ENCODE measurements at regions not wholly inside any gene's neighbourhood (a gene's known extent, or its start where the extent isn't known, plus 50 kb on each side); places are given as distances from the start of the nearest gene placed in this dataset.

GRCh38 chr2:128435576-128436478 lies 117.2 kb upstream of the HS6ST1 start:
- TF ChIP-seq, protein P1, sequence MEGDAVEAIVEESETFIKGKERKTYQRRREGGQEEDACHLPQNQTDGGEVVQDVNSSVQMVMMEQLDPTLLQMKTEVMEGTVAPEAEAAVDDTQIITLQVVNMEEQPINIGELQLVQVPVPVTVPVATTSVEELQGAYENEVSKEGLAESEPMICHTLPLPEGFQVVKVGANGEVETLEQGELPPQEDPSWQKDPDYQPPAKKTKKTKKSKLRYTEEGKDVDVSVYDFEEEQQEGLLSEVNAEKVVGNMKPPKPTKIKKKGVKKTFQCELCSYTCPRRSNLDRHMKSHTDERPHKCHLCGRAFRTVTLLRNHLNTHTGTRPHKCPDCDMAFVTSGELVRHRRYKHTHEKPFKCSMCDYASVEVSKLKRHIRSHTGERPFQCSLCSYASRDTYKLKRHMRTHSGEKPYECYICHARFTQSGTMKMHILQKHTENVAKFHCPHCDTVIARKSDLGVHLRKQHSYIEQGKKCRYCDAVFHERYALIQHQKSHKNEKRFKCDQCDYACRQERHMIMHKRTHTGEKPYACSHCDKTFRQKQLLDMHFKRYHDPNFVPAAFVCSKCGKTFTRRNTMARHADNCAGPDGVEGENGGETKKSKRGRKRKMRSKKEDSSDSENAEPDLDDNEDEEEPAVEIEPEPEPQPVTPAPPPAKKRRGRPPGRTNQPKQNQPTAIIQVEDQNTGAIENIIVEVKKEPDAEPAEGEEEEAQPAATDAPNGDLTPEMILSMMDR (IDR thresholded peaks at IDR 0.05), result no peak
- no peak for TF ChIP-seq POLR2A (IDR thresholded peaks at IDR 0.05)

All from thyroid gland (tissue), 4 donors.